ENCODE measurements at regions not wholly inside any gene's neighbourhood (a gene's known extent, or its start where the extent isn't known, plus 50 kb on each side); places are given as distances from the start of the nearest gene placed in this dataset.
"Not testable (repeated sequence)": the region's sequence is repeated elsewhere in the genome, so short reads cannot be mapped to it uniquely, and the experiment has no call there.

DNA sequence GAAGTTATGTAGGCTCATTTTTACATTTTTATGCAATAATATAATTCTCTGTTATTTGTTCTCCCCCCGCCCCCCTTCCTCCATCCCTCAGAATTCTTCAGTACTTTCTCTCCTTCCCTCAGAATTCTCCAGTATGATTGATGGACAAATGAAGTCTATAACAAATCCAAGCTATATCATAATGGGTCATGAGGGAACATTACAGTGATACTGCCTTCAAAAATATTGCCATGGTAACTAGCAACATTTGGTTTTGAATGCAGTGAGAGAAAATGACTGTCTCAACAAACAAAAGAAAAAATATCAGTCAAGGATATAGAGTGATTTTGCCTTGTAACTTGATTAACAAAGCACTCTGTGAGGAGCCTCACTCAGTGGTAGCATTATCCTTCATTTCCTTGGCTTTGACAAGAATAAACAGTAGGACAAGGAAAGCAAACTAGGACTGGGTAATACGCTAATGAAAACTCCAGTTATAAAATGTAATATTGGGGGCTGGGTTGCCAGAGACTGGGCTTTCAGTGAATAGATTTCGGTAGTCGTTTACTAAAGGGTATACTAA is 392.9 kb upstream of the CRIM1 start:
- no peaks in the 10 kb centered on the region for H3K4me1 Mint-ChIP-seq (ENCODE audit: low read depth)
- H3K27ac Mint-ChIP-seq = no peak overlapping the region
- POLR2A ChIA-PET = no interaction called here
- ATAC-seq = no peak
- no peak overlapping the region for H3K4me3 Mint-ChIP-seq
- H3K36me3 Mint-ChIP-seq (ENCODE audit: low read depth) = no peaks in the 10 kb centered on the region
- CTCF ChIA-PET = no interaction called here
- H3K9me3 Mint-ChIP-seq (ENCODE audit: insufficient read depth) = no peaks in the 10 kb centered on the region
- no peak for DNase-seq
- no peaks in the 10 kb centered on the region for H3K27me3 Mint-ChIP-seq (ENCODE audit: low read depth)

DNA sequence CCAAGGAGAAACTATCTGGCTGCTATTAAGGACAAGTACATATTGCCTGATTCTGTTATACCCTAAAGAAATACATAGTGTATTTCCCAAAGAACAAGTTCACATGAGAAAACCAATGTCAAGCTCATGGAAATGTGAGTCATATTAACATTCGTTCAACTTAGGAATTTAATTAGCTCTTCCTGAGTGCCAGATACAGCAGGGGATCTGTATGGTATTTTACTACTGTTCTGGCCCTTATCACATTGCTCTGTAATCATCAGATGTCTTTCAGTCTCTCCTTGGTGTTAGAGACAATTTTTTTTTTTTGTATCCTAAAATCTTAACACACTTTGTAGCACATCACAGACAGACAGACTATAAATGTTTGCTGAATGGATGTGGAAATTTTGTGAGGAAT is 395.0 kb upstream of the CRIM1 start:
- Mint-ChIP-seq H3K4me1 (ENCODE audit: low read depth) (no peaks in the 10 kb centered on the region), H3K27ac (no peak overlapping the region), H3K27me3 (ENCODE audit: low read depth) (no peaks in the 10 kb centered on the region), H3K4me3 (no peak overlapping the region), H3K36me3 (ENCODE audit: low read depth) (no peaks in the 10 kb centered on the region), H3K9me3 (ENCODE audit: insufficient read depth) (no peaks in the 10 kb centered on the region)
- DNase-seq = no peak
- POLR2A ChIA-PET = no interaction called here
- no peak for ATAC-seq
- CTCF ChIA-PET = no interaction called here

DNA sequence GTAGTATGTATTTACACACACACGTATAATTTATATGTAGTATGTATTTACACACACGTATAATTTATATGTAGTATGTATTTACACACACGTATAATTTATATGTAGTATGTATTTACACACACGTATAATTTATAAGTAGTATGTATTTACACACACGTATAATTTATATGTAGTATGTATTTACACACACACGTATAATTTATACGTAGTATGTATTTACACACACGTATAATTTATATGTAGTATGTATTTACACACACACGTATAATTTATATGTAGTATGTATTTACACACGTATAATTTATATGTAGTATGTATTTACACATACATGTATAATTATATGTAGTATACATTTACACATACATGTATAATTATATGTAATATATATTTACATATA is 398.5 kb upstream of the CRIM1 start:
- H3K36me3 Mint-ChIP-seq (ENCODE audit: low read depth); H3K9me3 Mint-ChIP-seq (ENCODE audit: insufficient read depth); H3K4me1 Mint-ChIP-seq (ENCODE audit: low read depth); POLR2A ChIA-PET; DNase-seq; H3K27ac Mint-ChIP-seq; H3K4me3 Mint-ChIP-seq; ATAC-seq; CTCF ChIA-PET; H3K27me3 Mint-ChIP-seq (ENCODE audit: low read depth): not testable (repeated sequence)

DNA sequence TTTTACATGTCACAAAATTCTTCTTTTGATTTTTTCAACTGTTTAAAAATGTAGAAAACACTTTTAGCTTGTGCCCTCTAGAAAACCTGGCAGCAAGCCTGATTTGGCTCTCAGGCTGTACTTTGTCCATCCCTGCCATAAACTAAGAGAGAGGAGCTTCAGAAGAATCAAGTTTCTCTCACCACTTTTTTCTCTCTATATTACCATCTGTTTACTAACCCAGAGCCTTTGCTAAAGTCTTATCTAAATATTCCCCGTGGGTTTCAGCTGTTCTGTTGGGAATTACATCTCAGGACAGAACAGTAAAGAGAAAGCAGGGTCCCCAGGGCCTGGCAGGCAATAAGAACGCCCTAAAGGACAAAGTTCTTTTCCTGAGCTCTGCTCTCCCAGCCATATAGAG is 409.1 kb upstream of the CRIM1 start:
- no peak overlapping the region for H3K27ac Mint-ChIP-seq
- H3K9me3 Mint-ChIP-seq (ENCODE audit: insufficient read depth) = no peaks in the 10 kb centered on the region
- ChIA-PET CTCF (interaction anchor here (1.1 kb wide), 1 partner anchor 12 kb away, joined by 3 read pairs; no protein-coding TSS in a partner anchor), POLR2A (no interaction called here)
- peaks cover 4% of the 10 kb centered on the region for H3K27me3 Mint-ChIP-seq (ENCODE audit: low read depth)
- no peak for DNase-seq
- H3K4me1 Mint-ChIP-seq (ENCODE audit: low read depth) = no peaks in the 10 kb centered on the region
- no peak overlapping the region for H3K4me3 Mint-ChIP-seq
- no peaks in the 10 kb centered on the region for H3K36me3 Mint-ChIP-seq (ENCODE audit: low read depth)
- no peak for ATAC-seq

DNA sequence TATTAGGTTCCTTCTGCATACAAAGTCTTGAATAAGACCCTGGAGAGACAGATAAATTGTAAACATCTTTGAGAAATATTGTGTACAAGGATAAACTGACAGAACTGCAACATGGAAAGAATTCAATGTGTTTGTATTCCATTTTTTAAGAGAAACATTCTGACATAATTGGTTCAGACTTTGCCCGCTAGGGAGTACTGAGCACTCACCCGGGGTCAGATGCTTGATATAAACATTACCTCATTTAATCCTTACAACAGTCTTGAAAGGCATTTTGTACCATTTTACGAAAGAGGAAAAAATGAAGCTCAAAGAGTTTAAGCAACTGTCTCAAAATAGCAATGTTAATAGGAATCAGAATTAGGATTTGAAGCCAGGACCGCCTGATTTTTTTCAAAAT is 416.7 kb upstream of the CRIM1 start:
- H3K4me3 Mint-ChIP-seq = no peak overlapping the region
- no peak for DNase-seq
- ChIA-PET POLR2A (no interaction called here), CTCF (no interaction called here)
- no peaks in the 10 kb centered on the region for H3K9me3 Mint-ChIP-seq (ENCODE audit: insufficient read depth)
- no peaks in the 10 kb centered on the region for H3K4me1 Mint-ChIP-seq (ENCODE audit: low read depth)
- no peak overlapping the region for H3K27ac Mint-ChIP-seq
- H3K27me3 Mint-ChIP-seq (ENCODE audit: low read depth) = peaks cover 8% of the 10 kb centered on the region
- no peaks in the 10 kb centered on the region for H3K36me3 Mint-ChIP-seq (ENCODE audit: low read depth)
- ATAC-seq = no peak

DNA sequence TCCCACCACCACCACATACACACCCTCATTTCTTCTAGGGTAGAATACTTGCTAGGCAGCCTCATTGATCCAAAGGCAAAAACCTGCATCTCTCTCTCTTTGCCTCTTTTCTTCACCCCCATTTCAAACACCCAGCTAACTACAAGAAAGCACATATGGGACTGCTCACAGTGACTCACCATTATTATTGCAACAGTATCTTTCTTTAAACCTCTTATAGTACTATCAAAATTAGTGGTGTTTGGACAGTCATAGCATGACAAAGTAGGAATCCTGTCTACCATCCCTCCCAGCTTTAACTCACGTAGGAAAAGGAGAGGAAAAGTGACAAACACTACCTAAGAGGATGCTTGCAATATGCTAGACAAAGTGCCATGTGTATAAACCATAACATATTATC is 422.5 kb upstream of the CRIM1 start:
- ChIA-PET POLR2A (no interaction called here), CTCF (no interaction called here)
- Mint-ChIP-seq H3K9me3 (ENCODE audit: insufficient read depth) (no peaks in the 10 kb centered on the region), H3K36me3 (ENCODE audit: low read depth) (no peaks in the 10 kb centered on the region), H3K27ac (no peak overlapping the region), H3K27me3 (ENCODE audit: low read depth) (peaks cover 12% of the 10 kb centered on the region), H3K4me1 (ENCODE audit: low read depth) (no peaks in the 10 kb centered on the region), H3K4me3 (no peak overlapping the region)
- DNase-seq (no peak), ATAC-seq (no peak)

DNA sequence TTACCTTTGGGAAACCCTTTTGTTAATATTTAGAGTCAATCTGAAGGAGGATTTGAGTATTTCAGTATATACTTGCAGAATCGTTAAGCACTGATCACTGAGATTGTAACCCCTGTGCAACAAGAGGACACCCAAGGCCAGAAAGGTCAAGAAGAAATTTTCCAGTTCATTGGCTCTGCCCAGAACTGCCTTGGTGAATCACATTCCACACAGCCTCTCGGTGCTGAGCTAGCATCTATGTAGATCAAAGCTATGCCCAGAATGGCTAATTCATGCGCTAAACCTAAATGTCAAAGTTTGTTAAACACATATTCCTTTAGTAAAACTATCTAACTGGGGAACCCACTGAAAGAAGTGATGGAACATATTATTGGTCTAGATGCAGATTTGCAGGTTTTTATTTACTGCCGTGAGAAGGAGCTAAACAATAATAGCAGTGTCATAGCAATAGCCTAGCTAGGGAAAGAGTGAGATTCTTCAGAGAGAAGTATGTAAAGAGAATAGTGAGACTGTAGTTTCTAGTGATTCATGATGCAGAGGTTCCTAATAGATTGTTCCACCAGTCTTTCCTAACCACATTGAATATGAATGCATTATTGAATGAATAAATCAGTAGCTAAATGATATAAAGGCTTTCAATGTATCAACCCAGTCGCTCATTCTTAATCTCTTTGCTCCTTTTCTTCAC is 423.2 kb upstream of the CRIM1 start:
- POLR2A ChIA-PET = no interaction called here
- no peak overlapping the region for H3K4me3 Mint-ChIP-seq
- H3K27me3 Mint-ChIP-seq (ENCODE audit: low read depth) = peaks cover 10% of the 10 kb centered on the region
- CTCF ChIA-PET = no interaction called here
- DNase-seq (no peak), ATAC-seq (no peak)
- no peak overlapping the region for H3K27ac Mint-ChIP-seq
- no peaks in the 10 kb centered on the region for H3K9me3 Mint-ChIP-seq (ENCODE audit: insufficient read depth)
- no peaks in the 10 kb centered on the region for H3K4me1 Mint-ChIP-seq (ENCODE audit: low read depth)
- no peaks in the 10 kb centered on the region for H3K36me3 Mint-ChIP-seq (ENCODE audit: low read depth)

DNA sequence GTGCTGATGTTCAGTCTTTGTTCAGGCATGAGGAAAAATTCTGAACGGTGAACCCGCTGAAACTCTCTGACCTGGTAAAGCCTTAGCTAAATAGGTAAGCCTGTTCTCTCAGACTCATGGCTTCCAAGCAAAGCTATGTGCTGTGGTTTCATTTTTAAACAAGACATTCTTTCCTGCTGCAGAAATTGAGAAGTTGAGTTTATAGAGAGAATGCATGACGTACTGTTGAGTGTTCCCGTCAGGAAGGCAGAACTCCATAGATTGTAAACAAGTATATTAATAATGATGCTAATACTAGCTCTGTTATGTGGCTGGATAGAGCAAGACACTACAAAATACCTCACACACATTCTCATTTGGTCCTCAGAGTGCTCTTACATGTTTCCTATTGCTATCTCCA is 424.0 kb upstream of the CRIM1 start:
- POLR2A ChIA-PET = no interaction called here
- Mint-ChIP-seq H3K4me1 (ENCODE audit: low read depth) (no peaks in the 10 kb centered on the region), H3K4me3 (no peak overlapping the region), H3K9me3 (ENCODE audit: insufficient read depth) (no peaks in the 10 kb centered on the region), H3K36me3 (ENCODE audit: low read depth) (no peaks in the 10 kb centered on the region), H3K27ac (no peak overlapping the region), H3K27me3 (ENCODE audit: low read depth) (peaks cover 8% of the 10 kb centered on the region)
- CTCF ChIA-PET = no interaction called here
- DNase-seq (no peak), ATAC-seq (no peak)

DNA sequence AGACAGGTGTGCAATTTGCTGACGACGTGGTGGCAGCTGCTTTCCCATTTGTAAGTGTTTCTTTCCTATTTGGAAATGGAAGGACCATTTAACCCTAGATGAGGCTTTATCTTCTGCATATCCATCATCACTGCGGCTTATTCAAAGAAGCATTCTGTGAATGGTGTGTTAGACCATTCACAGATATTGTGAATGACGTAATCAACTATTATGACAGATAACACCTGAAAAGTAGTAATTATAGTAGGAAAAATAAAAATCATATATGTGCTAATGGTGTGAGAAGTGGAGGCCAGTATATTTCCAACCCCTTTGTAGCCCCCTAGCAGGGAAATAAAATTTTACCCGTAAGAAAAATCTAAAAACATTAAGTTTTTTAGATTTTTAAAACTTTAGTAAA is 424.5 kb upstream of the CRIM1 start:
- ChIA-PET POLR2A (no interaction called here), CTCF (no interaction called here)
- ATAC-seq (no peak), DNase-seq (no peak)
- no peak overlapping the region for H3K4me3 Mint-ChIP-seq
- H3K27me3 Mint-ChIP-seq (ENCODE audit: low read depth) = peaks cover 8% of the 10 kb centered on the region
- H3K27ac Mint-ChIP-seq = no peak overlapping the region
- H3K4me1 Mint-ChIP-seq (ENCODE audit: low read depth) = no peaks in the 10 kb centered on the region
- no peaks in the 10 kb centered on the region for H3K9me3 Mint-ChIP-seq (ENCODE audit: insufficient read depth)
- H3K36me3 Mint-ChIP-seq (ENCODE audit: low read depth) = no peaks in the 10 kb centered on the region

DNA sequence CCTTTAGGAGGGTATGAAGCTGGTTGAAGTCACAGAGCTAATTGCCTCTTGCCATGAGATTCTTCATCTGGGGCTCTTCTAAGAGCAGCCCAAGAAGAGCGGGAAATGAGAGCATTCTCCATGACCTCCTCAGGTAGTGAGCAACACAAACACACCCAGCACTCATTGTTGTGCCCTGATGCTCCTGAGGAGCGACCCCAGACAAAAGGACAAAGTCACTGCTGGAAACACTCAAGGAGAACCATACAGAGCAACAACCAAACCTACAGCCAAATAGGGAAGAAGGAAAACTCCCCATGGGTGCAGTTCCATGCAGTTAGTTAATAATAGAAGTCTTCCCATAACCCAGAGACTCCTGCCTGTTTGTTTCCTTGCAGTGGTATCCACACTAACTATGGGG is 426.0 kb upstream of the CRIM1 start:
- Mint-ChIP-seq H3K4me1 (ENCODE audit: low read depth) (no peaks in the 10 kb centered on the region), H3K27me3 (ENCODE audit: low read depth) (peaks cover 5% of the 10 kb centered on the region), H3K4me3 (no peak overlapping the region), H3K27ac (no peak overlapping the region), H3K9me3 (ENCODE audit: insufficient read depth) (no peaks in the 10 kb centered on the region), H3K36me3 (ENCODE audit: low read depth) (no peaks in the 10 kb centered on the region)
- ATAC-seq (no peak), DNase-seq (no peak)
- ChIA-PET CTCF (no interaction called here), POLR2A (no interaction called here)

DNA sequence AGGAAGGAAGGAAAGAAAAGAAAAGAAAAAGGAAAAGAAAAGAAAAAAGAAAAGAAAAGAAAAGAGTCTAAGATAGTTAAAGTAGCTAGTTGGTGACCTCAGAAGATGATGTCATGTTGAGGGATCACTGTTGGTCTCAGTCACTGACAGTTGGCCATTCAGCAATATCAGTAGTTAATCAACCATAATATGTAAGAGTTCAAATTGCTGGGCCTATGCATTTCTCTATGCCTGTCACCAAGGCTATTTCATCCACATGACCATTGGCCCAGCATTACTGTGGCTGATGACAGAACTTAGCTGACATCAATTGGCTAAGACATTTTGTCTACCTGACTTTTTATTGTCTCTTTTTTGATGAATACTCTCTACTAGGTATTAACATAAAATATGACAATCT is 435.5 kb upstream of the CRIM1 start:
- CTCF ChIA-PET = no interaction called here
- no peak for ATAC-seq

DNA sequence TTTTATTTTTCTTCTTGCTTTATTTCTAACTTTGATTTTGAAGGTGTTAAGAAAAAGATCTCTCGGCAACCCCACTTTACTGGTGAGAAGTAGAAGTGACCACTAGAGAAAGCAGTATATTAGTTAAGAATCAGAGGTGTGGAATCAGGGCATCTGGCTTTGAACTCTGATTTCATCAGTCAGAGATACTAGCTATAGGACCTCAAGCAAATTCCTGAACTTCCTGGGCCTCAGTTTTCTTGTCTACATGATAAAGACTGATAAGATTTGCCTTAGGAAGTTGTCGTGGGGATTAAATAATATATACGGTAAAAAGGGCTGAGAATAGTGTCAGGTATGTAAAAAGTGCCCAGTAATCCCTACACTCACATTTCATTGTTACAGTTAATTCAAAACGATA is 440.3 kb upstream of the CRIM1 start:
- ATAC-seq (no peak), DNase-seq (no peak)
- Mint-ChIP-seq H3K9me3 (ENCODE audit: insufficient read depth) (no peaks in the 10 kb centered on the region), H3K36me3 (ENCODE audit: low read depth) (no peaks in the 10 kb centered on the region), H3K27me3 (ENCODE audit: low read depth) (no peaks in the 10 kb centered on the region), H3K4me3 (no peak overlapping the region), H3K4me1 (ENCODE audit: low read depth) (no peaks in the 10 kb centered on the region), H3K27ac (no peak overlapping the region)
- POLR2A ChIA-PET = interaction anchor here (0.7 kb wide), 1 partner anchor 476 kb away, joined by 3 read pairs; no protein-coding TSS in a partner anchor
- CTCF ChIA-PET = no interaction called here

More for the DNA sequence above, 435.5 kb upstream of the CRIM1 start:
- Mint-ChIP-seq H3K27ac (no peak overlapping the region), H3K4me3 (no peak overlapping the region), H3K4me1 (ENCODE audit: low read depth) (no peaks in the 10 kb centered on the region), H3K27me3 (ENCODE audit: low read depth) (no peaks in the 10 kb centered on the region), H3K36me3 (ENCODE audit: low read depth) (no peaks in the 10 kb centered on the region), H3K9me3 (ENCODE audit: insufficient read depth) (no peaks in the 10 kb centered on the region)
- POLR2A ChIA-PET = no interaction called here
- DNase-seq = no peak

DNA sequence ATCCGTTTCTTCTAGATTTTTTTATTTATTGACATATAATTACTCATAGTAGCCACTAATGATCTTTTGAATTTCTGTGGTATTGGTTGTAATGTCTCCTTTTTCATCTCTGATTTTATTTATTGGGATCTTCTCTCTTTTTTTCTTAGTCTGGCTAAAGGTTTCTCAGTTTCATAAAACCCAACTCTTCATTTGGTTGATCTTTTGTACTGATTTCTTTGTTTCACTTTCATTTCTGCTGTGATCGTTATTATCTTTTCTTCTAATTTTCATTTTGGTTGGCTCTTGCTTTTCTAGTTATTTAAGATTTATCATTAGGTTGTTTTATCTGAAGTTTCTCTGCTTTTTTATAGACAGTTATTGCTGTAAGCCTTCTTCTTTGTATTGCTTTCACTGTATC is 463.6 kb upstream of the CRIM1 start:
- H3K9me3 Mint-ChIP-seq (ENCODE audit: insufficient read depth) = no peaks in the 10 kb centered on the region
- H3K27ac Mint-ChIP-seq = peak overlapping the region; percentile 14
- CTCF ChIA-PET = no interaction called here
- POLR2A ChIA-PET = no interaction called here
- DNase-seq (no peak), ATAC-seq (no peak)
- peak overlapping the region; percentile 48 for H3K4me3 Mint-ChIP-seq
- H3K4me1 Mint-ChIP-seq (ENCODE audit: low read depth) = peaks cover 10% of the 10 kb centered on the region
- H3K27me3 Mint-ChIP-seq (ENCODE audit: low read depth) = peaks cover 4% of the 10 kb centered on the region
- H3K36me3 Mint-ChIP-seq (ENCODE audit: low read depth) = no peaks in the 10 kb centered on the region

Data from activated CD8-positive, alpha-beta T cell treated with anti-CD3 and anti-CD28 coated beads, Interleukin-2, amount 10 ng/mL, durations not matched to agents 7 days and 5 days (primary cell).